Karpas-422 (cell line): ENCODE measurements at regions not wholly inside any gene's neighbourhood (a gene's known extent, or its start where the extent isn't known, plus 50 kb on each side); places are given as distances from the start of the nearest gene placed in this dataset.

ENCODE experiments used
- DNase-seq: peaks from one replicate; pipeline ENCODE4 v3.0.0-alpha.2; 2015
- H2AFZ ChIP-seq: fragments of 200-600 bp; sonication (generic); 2 replicates; pipeline ENCODE4 v1.6.1; 2014; ENCODE audit warnings: antibody characterized with exemption, low read length, mixed read lengths
- H3K27ac ChIP-seq: fragments of 200-600 bp; sonication (generic); 2 replicates; pipeline ENCODE4 v1.5.1; 2014; ENCODE audit warnings: mild to moderate bottlenecking, low read length, moderate library complexity
- H3K27me3 ChIP-seq: fragments of 200-600 bp; sonication (generic); 2 replicates; pipeline ENCODE4 v1.6.1; 2014; ENCODE audit warnings: low read length, mixed read lengths
- H3K36me3 ChIP-seq: fragments of 200-600 bp; sonication (generic); 2 replicates; pipeline ENCODE4 v1.6.1; 2014; ENCODE audit warnings: low read length, mixed read lengths; ENCODE audit not compliant: insufficient read depth
- H3K4me1 ChIP-seq: fragments of 200-600 bp; sonication (generic); 2 replicates; pipeline ENCODE4 v1.6.1; 2014; ENCODE audit warnings: mild to moderate bottlenecking, low read length, mixed read lengths
- H3K4me2 ChIP-seq: fragments of 200-600 bp; sonication (generic); 2 replicates; pipeline ENCODE4 v1.6.1; 2014; ENCODE audit warnings: low read length, low read depth, mild to moderate bottlenecking; ENCODE audit not compliant: poor library complexity, severe bottlenecking
- H3K4me3 ChIP-seq: fragments of 200-600 bp; sonication (generic); 2 replicates; pipeline ENCODE4 v1.5.1; 2014; ENCODE audit warnings: mild to moderate bottlenecking, antibody characterized with exemption, low read length, mixed read lengths
- H3K79me2 ChIP-seq: fragments of 200-600 bp; sonication (generic); 2 replicates; pipeline ENCODE4 v1.6.1; 2014; ENCODE audit warnings: mild to moderate bottlenecking, low read length, mixed read lengths
- H3K9ac ChIP-seq: fragments of 200-600 bp; sonication (generic); 2 replicates; pipeline ENCODE4 v1.6.0; 2014; ENCODE audit warnings: low read length
- H3K9me2 ChIP-seq: fragments of 200-600 bp; sonication (generic), shearing (Covaris generic); replicated peaks from 2 replicates; pipeline ENCODE4 v1.6.0; 2014; ENCODE audit warnings: mild to moderate bottlenecking, low read length, moderate library complexity; ENCODE audit not compliant: insufficient read depth
- H3K9me3 ChIP-seq: fragments of 300-700, 200-600 bp; sonication (generic); 2 replicates; pipeline ENCODE4 v1.6.1; 2014; ENCODE audit warnings: low read length, mixed read lengths
- H4K20me1 ChIP-seq: fragments of 200-600 bp; sonication (generic); 2 replicates; pipeline ENCODE4 v1.6.1; 2014; ENCODE audit warnings: mild to moderate bottlenecking, antibody characterized with exemption, low read length, low read depth; ENCODE audit not compliant: insufficient read depth

DNA sequence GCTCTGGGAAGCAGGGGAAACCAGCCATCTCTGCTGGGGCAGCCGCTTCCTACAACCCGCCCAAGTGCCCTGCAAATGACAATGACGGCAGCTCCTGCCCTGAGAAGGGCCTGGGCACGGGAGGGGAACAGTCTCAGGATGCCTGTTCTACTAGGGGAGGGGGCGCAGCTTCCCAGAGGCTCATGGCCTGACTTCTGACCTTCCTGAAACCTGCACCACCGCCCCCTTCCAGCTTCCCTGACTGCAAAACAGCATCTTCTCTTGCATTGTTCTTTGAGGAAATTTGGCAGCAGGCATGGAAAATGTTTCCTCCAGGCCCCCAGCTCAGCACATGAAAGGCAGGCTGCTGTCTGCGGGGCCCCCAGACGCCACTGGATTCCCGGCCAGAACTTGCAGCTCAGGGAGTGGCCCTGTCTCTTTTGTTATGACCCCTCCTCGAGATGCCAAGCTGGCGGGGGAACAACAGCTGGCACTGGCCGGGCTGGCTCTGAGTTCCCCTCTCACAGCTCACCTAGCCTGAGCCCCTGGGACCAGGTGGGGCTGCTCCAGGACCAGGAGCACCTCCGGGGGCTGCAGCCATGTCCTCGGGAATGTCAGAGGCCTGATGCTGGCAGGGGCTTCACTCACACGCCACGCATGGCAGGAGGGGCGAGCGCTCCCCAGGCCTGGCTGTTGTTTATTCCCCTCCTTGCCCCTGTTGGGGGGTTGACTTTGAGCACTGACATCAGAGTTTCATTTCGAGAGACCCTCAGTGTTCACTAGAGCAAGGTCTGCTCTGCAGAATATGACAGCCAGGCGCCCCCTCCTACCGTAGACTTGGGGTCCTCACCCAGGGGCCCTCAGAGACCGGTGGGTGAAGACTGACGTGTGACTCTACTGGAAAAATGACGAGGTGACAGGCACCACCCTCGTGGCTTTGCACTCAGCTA, 62.7 kb downstream of the CALML3 start:
- H3K27me3 ChIP-seq: no peaks in the 10 kb centered on the region

GRCh38 chr10:5588080-5588453, 63.3 kb downstream of the CALML3 start:
- Histone ChIP-seq H3K4me1 (peaks cover 18% of the 10 kb centered on the region), H3K4me3 (no peak overlapping the region), H3K79me2 (no peaks in the 10 kb centered on the region), H3K36me3 (no peaks in the 10 kb centered on the region), H3K27me3 (no peaks in the 10 kb centered on the region), H2AFZ (no peak overlapping the region), H3K9me3 (no peaks in the 10 kb centered on the region), H3K9me2 (no peaks in the 10 kb centered on the region), H3K27ac (no peak overlapping the region), H3K4me2 (no peak overlapping the region), H3K9ac (no peak overlapping the region), H4K20me1 (no peaks in the 10 kb centered on the region)
- DNase-seq: no peak

More for the DNA sequence above, 62.7 kb downstream of the CALML3 start:
- Histone ChIP-seq H3K79me2 (no peaks in the 10 kb centered on the region), H3K27ac (no peak overlapping the region), H3K4me2 (no peak overlapping the region), H3K9me3 (no peaks in the 10 kb centered on the region), H3K4me1 (peaks cover 24% of the 10 kb centered on the region), H2AFZ (no peak overlapping the region), H3K36me3 (no peaks in the 10 kb centered on the region), H4K20me1 (no peaks in the 10 kb centered on the region), H3K9ac (no peak overlapping the region), H3K4me3 (no peak overlapping the region), H3K9me2 (no peaks in the 10 kb centered on the region)
- DNase-seq: no peak

- no peaks in the 10 kb centered on the region for H3K36me3 ChIP-seq
- DNase-seq: no peak
- no peaks in the 10 kb centered on the region for H4K20me1 ChIP-seq
- H3K27ac ChIP-seq: no peak overlapping the region
- no peaks in the 10 kb centered on the region for H3K9me3 ChIP-seq
- no peak overlapping the region for H3K4me2 ChIP-seq
- H3K4me1 ChIP-seq: peaks cover 12% of the 10 kb centered on the region
- no peaks in the 10 kb centered on the region for H3K79me2 ChIP-seq
- no peak overlapping the region for H3K4me3 ChIP-seq
- no peaks in the 10 kb centered on the region for H3K27me3 ChIP-seq
- no peak overlapping the region for H3K9ac ChIP-seq
- no peaks in the 10 kb centered on the region for H3K9me2 ChIP-seq
- H2AFZ ChIP-seq: no peak overlapping the region
Measured at GRCh38 chr10:5588603-5589002, 63.8 kb downstream of the CALML3 start.
